ENCODE measurements at regions not wholly inside any gene's neighbourhood (a gene's known extent, or its start where the extent isn't known, plus 50 kb on each side); places are given as distances from the start of the nearest gene placed in this dataset.

DNA sequence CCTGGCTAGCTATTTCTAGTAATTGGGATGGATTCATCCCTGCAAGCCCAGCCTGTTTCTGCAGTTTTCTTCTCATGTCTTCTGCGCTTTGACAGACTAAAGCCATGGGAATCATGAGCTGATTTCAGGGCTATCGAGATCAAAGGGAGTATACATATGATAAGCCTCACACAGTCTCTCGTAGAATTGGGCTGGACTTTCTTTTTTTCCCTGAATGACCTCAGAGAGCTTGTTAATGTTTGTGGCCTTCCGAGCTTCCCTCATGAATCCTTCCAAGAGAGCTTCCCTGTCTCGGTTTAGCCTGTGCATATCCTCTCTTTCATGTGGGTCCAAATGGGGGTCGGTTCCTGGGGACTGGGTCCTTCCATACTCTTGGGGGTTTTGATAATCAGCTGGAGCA is 130.3 kb downstream of the ADRA2C start:
- TF ChIP-seq REST (IDR thresholded peaks at IDR 0.05; ENCODE audit: insufficient read depth in 1 of 2, low read depth in 2 of 2, low read length in 2 of 2) (no peak), SIN3A (IDR thresholded peaks at IDR 0.05; ENCODE audit: borderline replicate concordance, insufficient read depth, low read length) (no peak), TAF1 (IDR thresholded peaks at IDR 0.05; ENCODE audit: borderline replicate concordance, insufficient read depth, low read length) (no peak), POLR2AphosphoS5 (IDR thresholded peaks at IDR 0.05; ENCODE audit: low read depth, low read length) (no peak), FOXP2 (optimal IDR thresholded peaks at IDR 0.05; ENCODE audit: borderline replicate concordance, extremely low read depth, extremely low read length, insufficient read depth) (no peak)

GRCh38 chr4:3898098-3898497 is 131.9 kb downstream of the ADRA2C start:
- TF ChIP-seq POLR2AphosphoS5 (IDR thresholded peaks at IDR 0.05; ENCODE audit: low read depth, low read length) (no peak), FOXP2 (optimal IDR thresholded peaks at IDR 0.05; ENCODE audit: borderline replicate concordance, extremely low read depth, extremely low read length, insufficient read depth) (no peak), SIN3A (IDR thresholded peaks at IDR 0.05; ENCODE audit: borderline replicate concordance, insufficient read depth, low read length) (no peak), REST (IDR thresholded peaks at IDR 0.05; ENCODE audit: insufficient read depth in 1 of 2, low read depth in 2 of 2, low read length in 2 of 2) (no peak), TAF1 (IDR thresholded peaks at IDR 0.05; ENCODE audit: borderline replicate concordance, insufficient read depth, low read length) (no peak)

GRCh38 chr4:3911252-3911856 is 145.2 kb downstream of the ADRA2C start:
- TF ChIP-seq REST (IDR thresholded peaks at IDR 0.05; ENCODE audit: insufficient read depth in 1 of 2, low read depth in 2 of 2, low read length in 2 of 2): no peak
- no peak for TF ChIP-seq SIN3A (IDR thresholded peaks at IDR 0.05; ENCODE audit: borderline replicate concordance, insufficient read depth, low read length)
- no peak for TF ChIP-seq POLR2AphosphoS5 (IDR thresholded peaks at IDR 0.05; ENCODE audit: low read depth, low read length)
- TF ChIP-seq FOXP2 (optimal IDR thresholded peaks at IDR 0.05; ENCODE audit: borderline replicate concordance, extremely low read depth, extremely low read length, insufficient read depth): no peak
- TF ChIP-seq TAF1 (IDR thresholded peaks at IDR 0.05; ENCODE audit: borderline replicate concordance, insufficient read depth, low read length): no peak

DNA sequence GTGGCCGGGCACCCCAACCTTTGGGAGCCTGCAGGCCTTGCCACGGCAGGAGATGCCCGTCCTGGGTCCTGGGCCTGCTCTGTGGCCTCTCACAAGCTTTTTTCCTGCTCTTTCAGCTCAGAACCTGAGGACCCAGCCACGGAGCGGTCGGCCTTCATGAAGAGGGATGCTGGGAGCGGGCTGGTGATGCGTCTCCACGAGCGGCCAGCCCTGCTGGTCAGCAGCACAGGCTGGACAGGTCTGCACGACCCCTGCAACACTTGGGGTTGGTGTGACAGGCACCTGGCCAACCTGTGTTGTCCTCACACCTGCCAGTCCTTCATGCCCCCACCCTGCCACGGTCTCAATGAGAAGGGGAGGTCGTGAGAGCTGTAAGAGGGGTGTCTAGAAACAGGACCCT is 170.0 kb downstream of the ADRA2C start:
- TF ChIP-seq POLR2AphosphoS5 (IDR thresholded peaks at IDR 0.05; ENCODE audit: low read depth, low read length): no peak
- no peak for TF ChIP-seq TAF1 (IDR thresholded peaks at IDR 0.05; ENCODE audit: borderline replicate concordance, insufficient read depth, low read length)
- no peak for TF ChIP-seq REST (IDR thresholded peaks at IDR 0.05; ENCODE audit: insufficient read depth in 1 of 2, low read depth in 2 of 2, low read length in 2 of 2)
- no peak for TF ChIP-seq FOXP2 (optimal IDR thresholded peaks at IDR 0.05; ENCODE audit: borderline replicate concordance, extremely low read depth, extremely low read length, insufficient read depth)
- TF ChIP-seq SIN3A (IDR thresholded peaks at IDR 0.05; ENCODE audit: borderline replicate concordance, insufficient read depth, low read length): no peak

All from PFSK-1 (cell line).